ENCODE measurements at regions not wholly inside any gene's neighbourhood (a gene's known extent, or its start where the extent isn't known, plus 50 kb on each side); places are given as distances from the start of the nearest gene placed in this dataset.

GRCh38 chr12:98123021-98123461 is 392.3 kb upstream of the TMPO start:
- Histone ChIP-seq H3K4me1 (peaks cover 13% of the 10 kb centered on the region), H3K36me3 (no peaks in the 10 kb centered on the region), H3F3A (ENCODE audit: low read depth) (no peaks in the 10 kb centered on the region), H4K20me1 (ENCODE audit: low read depth) (no peaks in the 10 kb centered on the region), H3K4me2 (no peak overlapping the region), H3K27ac (no peak overlapping the region), H2AFZ (replicated peaks) (peak overlapping the region; percentile 68), H3K4me3 (no peak overlapping the region), H3K27me3 (no peaks in the 10 kb centered on the region), H3K9me3 (ENCODE audit: low read depth) (no peaks in the 10 kb centered on the region), H3K79me2 (ENCODE audit: low read depth) (no peaks in the 10 kb centered on the region), H3K9ac (no peak overlapping the region)
- TF ChIP-seq EZH2phosphoT487 (IDR thresholded peaks at IDR 0.05) (no peak), EZH2 (IDR thresholded peaks at IDR 0.05) (no peak)
- TF ChIP-seq, protein P1, sequence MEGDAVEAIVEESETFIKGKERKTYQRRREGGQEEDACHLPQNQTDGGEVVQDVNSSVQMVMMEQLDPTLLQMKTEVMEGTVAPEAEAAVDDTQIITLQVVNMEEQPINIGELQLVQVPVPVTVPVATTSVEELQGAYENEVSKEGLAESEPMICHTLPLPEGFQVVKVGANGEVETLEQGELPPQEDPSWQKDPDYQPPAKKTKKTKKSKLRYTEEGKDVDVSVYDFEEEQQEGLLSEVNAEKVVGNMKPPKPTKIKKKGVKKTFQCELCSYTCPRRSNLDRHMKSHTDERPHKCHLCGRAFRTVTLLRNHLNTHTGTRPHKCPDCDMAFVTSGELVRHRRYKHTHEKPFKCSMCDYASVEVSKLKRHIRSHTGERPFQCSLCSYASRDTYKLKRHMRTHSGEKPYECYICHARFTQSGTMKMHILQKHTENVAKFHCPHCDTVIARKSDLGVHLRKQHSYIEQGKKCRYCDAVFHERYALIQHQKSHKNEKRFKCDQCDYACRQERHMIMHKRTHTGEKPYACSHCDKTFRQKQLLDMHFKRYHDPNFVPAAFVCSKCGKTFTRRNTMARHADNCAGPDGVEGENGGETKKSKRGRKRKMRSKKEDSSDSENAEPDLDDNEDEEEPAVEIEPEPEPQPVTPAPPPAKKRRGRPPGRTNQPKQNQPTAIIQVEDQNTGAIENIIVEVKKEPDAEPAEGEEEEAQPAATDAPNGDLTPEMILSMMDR (IDR thresholded peaks at IDR 0.05): no peak
- H3K36me3 Mint-ChIP-seq: no peaks in the 10 kb centered on the region
- no peak for DNase-seq (ENCODE audit: low spot score)
- H3K4me1 Mint-ChIP-seq: peaks cover 17% of the 10 kb centered on the region
- H3K27me3 Mint-ChIP-seq (ENCODE audit: insufficient read depth, low read depth): no peaks in the 10 kb centered on the region
- no peak overlapping the region for H3K4me3 Mint-ChIP-seq
- H3K9me3 Mint-ChIP-seq: no peaks in the 10 kb centered on the region
- no peak overlapping the region for H3K27ac Mint-ChIP-seq

DNA sequence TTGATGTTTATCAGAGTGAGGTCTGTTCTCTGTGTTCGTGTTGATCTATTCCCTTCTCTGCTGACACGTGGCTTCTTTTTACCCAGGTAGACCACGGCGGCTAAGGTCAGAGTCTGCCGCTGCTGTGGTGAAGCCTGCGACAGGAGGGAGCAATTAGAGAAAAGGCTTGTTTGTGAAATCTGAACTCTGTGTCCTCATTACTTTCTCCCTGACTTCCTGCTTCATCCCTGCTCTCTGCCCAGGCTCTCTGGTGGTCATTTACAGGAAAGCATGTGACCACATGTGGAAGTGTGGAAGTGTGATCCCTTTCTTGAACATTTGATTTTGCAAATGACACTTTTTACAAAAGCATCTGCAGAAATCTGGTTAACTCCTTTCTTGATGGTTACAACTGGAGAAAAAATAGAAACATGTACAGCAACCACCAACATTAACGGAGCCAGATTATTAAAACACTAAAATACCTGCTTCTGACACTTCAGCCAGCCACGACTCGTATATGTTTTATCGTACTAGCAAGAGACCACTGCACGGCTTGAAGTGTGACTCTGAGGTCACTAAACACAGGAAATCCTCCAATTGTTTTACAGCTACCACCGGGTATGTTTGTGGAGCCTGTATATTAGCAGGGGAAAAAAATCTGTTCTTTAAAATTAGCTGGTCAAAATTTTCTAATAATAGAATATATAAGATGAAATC is 388.6 kb upstream of the TMPO start:
- peaks cover 17% of the 10 kb centered on the region for H3K4me1 Mint-ChIP-seq
- H3K9me3 Mint-ChIP-seq: no peaks in the 10 kb centered on the region
- no peak overlapping the region for H2AFZ ChIP-seq (replicated peaks)

GRCh38 chr12:98127336-98127679 is 388.1 kb upstream of the TMPO start:
- Histone ChIP-seq H3K27ac (no peak overlapping the region), H3K4me1 (peaks cover 13% of the 10 kb centered on the region), H3K4me3 (no peak overlapping the region), H4K20me1 (ENCODE audit: low read depth) (no peaks in the 10 kb centered on the region), H3K79me2 (ENCODE audit: low read depth) (no peaks in the 10 kb centered on the region), H3K4me2 (peak overlapping the region; percentile 14), H3K27me3 (no peaks in the 10 kb centered on the region), H3K36me3 (no peaks in the 10 kb centered on the region), H3F3A (ENCODE audit: low read depth) (no peaks in the 10 kb centered on the region), H2AFZ (replicated peaks) (no peak overlapping the region), H3K9me3 (ENCODE audit: low read depth) (no peaks in the 10 kb centered on the region), H3K9ac (no peak overlapping the region)
- DNase-seq (ENCODE audit: low spot score): no peak
- H3K36me3 Mint-ChIP-seq: no peaks in the 10 kb centered on the region
- no peak for TF ChIP-seq EZH2phosphoT487 (IDR thresholded peaks at IDR 0.05)
- TF ChIP-seq, protein P1 (IDR thresholded peaks at IDR 0.05): no peak
- TF ChIP-seq EZH2 (IDR thresholded peaks at IDR 0.05): no peak
- peaks cover 17% of the 10 kb centered on the region for H3K4me1 Mint-ChIP-seq
- H3K4me3 Mint-ChIP-seq: no peak overlapping the region
- no peak overlapping the region for H3K27ac Mint-ChIP-seq
- no peaks in the 10 kb centered on the region for H3K9me3 Mint-ChIP-seq
- H3K27me3 Mint-ChIP-seq (ENCODE audit: insufficient read depth, low read depth): no peaks in the 10 kb centered on the region

More for the DNA sequence above, 388.6 kb upstream of the TMPO start:
- Histone ChIP-seq H3K4me1 (peaks cover 13% of the 10 kb centered on the region), H3K27me3 (no peaks in the 10 kb centered on the region), H3K9ac (no peak overlapping the region), H3K4me2 (no peak overlapping the region), H3F3A (ENCODE audit: low read depth) (no peaks in the 10 kb centered on the region), H3K27ac (no peak overlapping the region), H4K20me1 (ENCODE audit: low read depth) (no peaks in the 10 kb centered on the region), H3K4me3 (no peak overlapping the region), H3K36me3 (no peaks in the 10 kb centered on the region), H3K79me2 (ENCODE audit: low read depth) (no peaks in the 10 kb centered on the region), H3K9me3 (ENCODE audit: low read depth) (no peaks in the 10 kb centered on the region)
- H3K27me3 Mint-ChIP-seq (ENCODE audit: insufficient read depth, low read depth): no peaks in the 10 kb centered on the region
- no peak for DNase-seq (ENCODE audit: low spot score)
- no peak overlapping the region for H3K27ac Mint-ChIP-seq
- H3K4me3 Mint-ChIP-seq: no peak overlapping the region
- TF ChIP-seq, protein P1 (IDR thresholded peaks at IDR 0.05): no peak
- TF ChIP-seq EZH2 (IDR thresholded peaks at IDR 0.05) (no peak), EZH2phosphoT487 (IDR thresholded peaks at IDR 0.05) (no peak)
- no peaks in the 10 kb centered on the region for H3K36me3 Mint-ChIP-seq
